GM12878 (cell line): ENCODE measurements at regions not wholly inside any gene's neighbourhood (a gene's known extent, or its start where the extent isn't known, plus 50 kb on each side); places are given as distances from the start of the nearest gene placed in this dataset.

Experiments used
- ATAC-seq: fragments of 200-7000 bp; cut with Tn5 transposase; 3 replicates; pipeline ENCODE4 v1.9.1; 2020; ENCODE audit warnings: mild to moderate bottlenecking, moderate library complexity
- BruUV-seq: library from RNA; stranded (reverse); fragments of 400-500 nt; replicated peaks from 2 replicates; lab custom pipeline; 2021; lab: Mats Ljungman, UMichigan
- CTCF ChIA-PET: fragments of 300-600 bp; sonication (Branson Sonifier 250); formaldehyde crosslinking; extraction: SDS; loops from one replicate; lab custom pipeline; 2021; ENCODE audit warnings: inconsistent platforms; lab: Yijun Ruan, JAX
- POLR2A ChIA-PET: fragments of 350-600 bp; formaldehyde crosslinking; extraction: SDS; loops from one replicate; lab custom pipeline; 2021; ENCODE audit warnings: inconsistent platforms; lab: Charles Lee
- RAD21 ChIA-PET: fragments of 300-600 bp; sonication (Branson Sonifier 250); formaldehyde crosslinking; loops from one replicate; lab custom pipeline; 2023; ENCODE audit warnings: antibody characterized with exemption; ENCODE audit not compliant: unreplicated experiment; lab: Charles Lee
- SMC1A ChIA-PET: fragments of 300-600 bp; sonication (Branson Sonifier 250); formaldehyde crosslinking; loops from one replicate; lab custom pipeline; 2023; ENCODE audit not compliant: unreplicated experiment, uncharacterized antibody; lab: Charles Lee
- DNase-seq: peaks from one replicate; pipeline ENCODE4 v3.0.0-alpha.2; 2011; ENCODE audit warnings: low read depth, low spot score
- FAIRE-seq: peaks from 3 replicates; lab custom pipeline; 2011; peaks lifted over from hg19 to GRCh38; lab: Jason Lieb, UNC
- H2AFZ ChIP-seq: 2 replicates; pipeline ENCODE4 v1.6.0; 2011; ENCODE audit warnings: low read depth, low read length, control low read depth; ENCODE audit not compliant: control insufficient read depth
- H3K27ac ChIP-seq: 2 replicates; pipeline ENCODE4 v1.5.1; 2011; ENCODE audit warnings: control low read depth; ENCODE audit not compliant: control insufficient read depth, insufficient read depth
- H3K27me3 ChIP-seq, 2 experiments: replicated peaks in 1 of 2; 2 replicates each; pipeline versions ENCODE4 v1.6.0 to v1.6.1; 2011; ENCODE audit warnings: low read length in 1 of 2; ENCODE audit not compliant: control insufficient read depth in 2 of 2, insufficient read depth in 2 of 2
- H3K36me3 ChIP-seq, 2 experiments: 2 replicates each; pipeline ENCODE4 v1.5.1; 2011; ENCODE audit warnings: low read length in 1 of 2; ENCODE audit not compliant: control insufficient read depth in 2 of 2, insufficient read depth in 2 of 2
- H3K4me1 ChIP-seq: 2 replicates; pipeline ENCODE4 v1.6.1; 2011; ENCODE audit warnings: mild to moderate bottlenecking, low read length, moderate library complexity, mixed read lengths; ENCODE audit not compliant: control insufficient read depth, insufficient read depth
- H3K4me2 ChIP-seq: 2 replicates; pipeline ENCODE4 v1.6.0; 2011; ENCODE audit warnings: control low read depth; ENCODE audit not compliant: control insufficient read depth, insufficient read depth
- H3K4me3 ChIP-seq: fragments of 200-600 bp; sonication (generic); 2 replicates; pipeline ENCODE4 v1.5.1; 2016
- H3K79me2 ChIP-seq: 2 replicates; pipeline ENCODE4 v1.6.0; 2011; ENCODE audit warnings: low read length; ENCODE audit not compliant: control insufficient read depth, insufficient read depth
- H3K9ac ChIP-seq: 2 replicates; pipeline ENCODE4 v1.8.0; 2011; ENCODE audit warnings: low read length, control low read depth, mixed read lengths; ENCODE audit not compliant: control insufficient read depth, insufficient read depth
- H3K9me3 ChIP-seq: replicated peaks from 3 replicates; pipeline ENCODE4 v1.5.1; 2011; ENCODE audit warnings: mild to moderate bottlenecking, low read length; ENCODE audit not compliant: control insufficient read depth, insufficient read depth
- H4K20me1 ChIP-seq: 2 replicates; pipeline ENCODE4 v1.6.0; 2011; ENCODE audit not compliant: control insufficient read depth, insufficient read depth
- BHLHE40 ChIP-seq, 2 experiments: fragments of 450-650 bp in 1 of 2; IDR thresholded peaks; 2 replicates each; pipeline ENCODE4 v1.6.1; 2011 to 2017; ENCODE audit warnings: low read depth in 2 of 2, borderline replicate concordance in 1 of 2, improper control_type of control experiment in 1 of 2, low read length in 1 of 2, mild to moderate bottlenecking in 1 of 2
- BMI1 ChIP-seq: fragments of 450-650 bp; IDR thresholded peaks from 2 replicates; pipeline ENCODE4 v1.6.1; 2016; ENCODE audit warnings: mild to moderate bottlenecking, moderate library complexity, borderline replicate concordance
- CHD1 ChIP-seq: IDR thresholded peaks from 2 replicates; pipeline ENCODE4 v1.6.1; 2012; ENCODE audit warnings: low read depth, low read length, improper control_type of control experiment
- IKZF1 ChIP-seq: fragments of 450-650 bp; conservative IDR thresholded peaks from 2 replicates; pipeline ENCODE4 v1.6.1; 2017; ENCODE audit warnings: antibody characterized with exemption, mild to moderate bottlenecking
- NR2C2 ChIP-seq: IDR thresholded peaks from 2 replicates; pipeline ENCODE4 v1.6.1; 2011; ENCODE audit warnings: borderline replicate concordance, low read depth; ENCODE audit not compliant: control insufficient read depth, insufficient read length
- NR2F1 ChIP-seq: fragments of 450-650 bp; conservative IDR thresholded peaks from 2 replicates; pipeline ENCODE4 v1.6.1; 2017; ENCODE audit warnings: mild to moderate bottlenecking
- POLR2AphosphoS5 ChIP-seq: IDR thresholded peaks from 2 replicates; pipeline ENCODE4 v1.6.1; 2011; ENCODE audit warnings: mild to moderate bottlenecking, low read length, inconsistent platforms
- RAD21 ChIP-seq: IDR thresholded peaks from 2 replicates; pipeline ENCODE4 v1.6.1; 2011; ENCODE audit warnings: mild to moderate bottlenecking, low read depth, low read length, moderate library complexity; ENCODE audit not compliant: insufficient read depth
- SMAD1 ChIP-seq: fragments of 450-650 bp; IDR thresholded peaks from 2 replicates; pipeline ENCODE4 v1.6.1; 2018; ENCODE audit warnings: mild to moderate bottlenecking, low read depth; ENCODE audit not compliant: partially characterized antibody
- SP1 ChIP-seq: IDR thresholded peaks from one replicate; pipeline ENCODE4 v1.6.1; 2011; ENCODE audit warnings: low read depth, low read length
- SPI1 ChIP-seq: IDR thresholded peaks from 2 replicates; pipeline ENCODE4 v1.6.1; 2011; ENCODE audit warnings: low read depth, mild to moderate bottlenecking, low read length, moderate library complexity, borderline replicate concordance; ENCODE audit not compliant: insufficient read depth
- SREBF2 ChIP-seq: IDR thresholded peaks from 2 replicates; pipeline ENCODE4 v1.6.1; 2012; ENCODE audit warnings: mild to moderate bottlenecking, low read length
- TAF1 ChIP-seq: IDR thresholded peaks from 2 replicates; pipeline ENCODE4 v1.6.1; 2011; ENCODE audit warnings: mild to moderate bottlenecking, low read depth, low read length, borderline replicate concordance
- TARDBP ChIP-seq: IDR thresholded peaks from 2 replicates; pipeline ENCODE4 v1.6.1; 2016; ENCODE audit warnings: borderline replicate concordance
- WRNIP1 ChIP-seq: IDR thresholded peaks from 2 replicates; pipeline ENCODE4 v1.6.1; 2011; ENCODE audit warnings: low read depth, low read length, improper control_type of control experiment, borderline replicate concordance
- ZNF24 ChIP-seq: fragments of 450-650 bp; IDR thresholded peaks from 2 replicates; pipeline ENCODE4 v1.6.1; 2017; ENCODE audit warnings: antibody characterized with exemption, mild to moderate bottlenecking
- WGBS: methylation state at CpG from one replicate; pipeline ENCODE4 v1.1.6; 2016; ENCODE audit warnings: low lambda C conversion rate; ENCODE audit not compliant: insufficient replicate concordance, insufficient coverage; ENCODE audit errors: missing lambda C conversion rate; 5-methylcytosine and 5-hydroxymethylcytosine counted together
- in situ Hi-C: fragments of 300-500 bp; cut with MboI; formaldehyde crosslinking; loops from 9 replicates; pipeline ENCODE4 v1.14.3; 2018; ENCODE audit warnings: mixed read lengths
- intact Hi-C: fragments of 100-400 bp; cut with micrococcal nuclease; formaldehyde crosslinking; loops from one replicate; pipeline ENCODE4 v1.14.2; 2022; ENCODE audit not compliant: unreplicated experiment
- TF ChIP-seq, protein P1 (sequence below): IDR thresholded peaks from 2 replicates; pipeline ENCODE4 v1.6.1; 2011; ENCODE audit warnings: mild to moderate bottlenecking, low read depth, low read length, moderate library complexity; ENCODE audit not compliant: insufficient replicate concordance
- TF ChIP-seq, protein P2 (sequence below): IDR thresholded peaks from 2 replicates; pipeline ENCODE4 v1.6.1; 2012; ENCODE audit warnings: low read depth, low read length, improper control_type of control experiment
- TF ChIP-seq, protein P3 (sequence below): fragments of 450-650 bp; IDR thresholded peaks from 2 replicates; pipeline ENCODE4 v1.6.1; 2017; ENCODE audit warnings: low read depth, mild to moderate bottlenecking, moderate library complexity
- TF ChIP-seq, protein P4 (sequence below): IDR thresholded peaks from 2 replicates; pipeline ENCODE4 v1.6.1; 2011; ENCODE audit warnings: borderline replicate concordance, low read depth, mild to moderate bottlenecking, moderate library complexity, mixed read lengths, low read length; ENCODE audit not compliant: insufficient read depth; ENCODE audit errors: extremely low read length

DNA sequence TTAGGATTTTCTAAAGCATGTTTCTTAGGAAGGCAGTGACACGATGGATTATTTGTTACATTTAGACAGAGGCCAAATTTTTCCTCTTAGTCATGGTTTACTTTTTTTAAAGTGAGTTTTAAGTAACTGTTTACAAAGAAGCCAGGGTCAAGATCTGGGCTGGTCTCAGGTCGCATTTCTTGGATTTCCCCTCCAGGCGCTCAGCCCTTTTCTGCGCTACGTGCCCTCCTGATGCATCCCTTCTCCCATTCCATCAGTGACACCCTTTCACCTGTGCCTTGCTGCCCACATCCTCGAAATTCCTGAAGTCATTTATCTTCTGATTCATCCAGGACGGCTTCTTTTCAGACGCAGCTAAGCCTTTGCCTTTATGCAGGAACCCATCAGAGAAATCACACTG lies 330.3 kb downstream of the IRX1 start (continued):
- TF ChIP-seq BHLHE40 (IDR thresholded peaks at IDR 0.05; ENCODE audit: borderline replicate concordance in 1 of 2, low read depth in 2 of 2, low read length in 1 of 2) (no peak), IKZF1 (no peak), CHD1 (no peak), SMAD1 (no peak)
- TF ChIP-seq, protein P1, sequence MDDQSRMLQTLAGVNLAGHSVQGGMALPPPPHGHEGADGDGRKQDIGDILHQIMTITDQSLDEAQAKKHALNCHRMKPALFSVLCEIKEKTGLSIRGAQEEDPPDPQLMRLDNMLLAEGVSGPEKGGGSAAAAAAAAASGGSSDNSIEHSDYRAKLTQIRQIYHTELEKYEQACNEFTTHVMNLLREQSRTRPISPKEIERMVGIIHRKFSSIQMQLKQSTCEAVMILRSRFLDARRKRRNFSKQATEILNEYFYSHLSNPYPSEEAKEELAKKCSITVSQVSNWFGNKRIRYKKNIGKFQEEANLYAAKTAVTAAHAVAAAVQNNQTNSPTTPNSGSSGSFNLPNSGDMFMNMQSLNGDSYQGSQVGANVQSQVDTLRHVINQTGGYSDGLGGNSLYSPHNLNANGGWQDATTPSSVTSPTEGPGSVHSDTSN = no peak

DNA sequence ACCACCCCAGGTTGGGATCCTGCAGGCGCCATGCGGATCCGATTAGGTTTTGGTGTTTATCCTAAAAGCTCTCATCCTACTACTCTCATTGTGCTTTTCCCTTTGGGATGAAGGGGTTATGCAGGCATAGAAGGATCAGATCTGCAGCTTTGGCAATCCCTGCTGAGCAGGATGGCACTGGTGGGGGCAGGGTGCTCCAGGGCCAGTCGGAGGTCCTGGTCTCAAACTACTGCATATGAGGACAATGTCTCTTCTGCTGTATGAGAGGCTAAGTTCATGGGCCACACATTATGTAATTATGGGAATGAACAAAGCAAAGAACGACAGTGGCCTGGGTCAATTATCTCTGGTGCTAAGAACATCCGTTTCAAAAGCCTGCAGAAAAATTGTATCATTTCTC lies 334.2 kb downstream of the IRX1 start:
- H3K9ac ChIP-seq = no peak overlapping the region
- POLR2A ChIA-PET = no interaction called here
- TF ChIP-seq TARDBP (no peak), SPI1 (no peak), POLR2AphosphoS5 (no peak), RAD21 (no peak), NR2C2 (no peak), NR2F1 (no peak), SP1 (no peak), ZNF24 (no peak), SREBF2 (no peak), BMI1 (no peak), TAF1 (no peak), WRNIP1 (no peak)
- TF ChIP-seq, protein P2, sequence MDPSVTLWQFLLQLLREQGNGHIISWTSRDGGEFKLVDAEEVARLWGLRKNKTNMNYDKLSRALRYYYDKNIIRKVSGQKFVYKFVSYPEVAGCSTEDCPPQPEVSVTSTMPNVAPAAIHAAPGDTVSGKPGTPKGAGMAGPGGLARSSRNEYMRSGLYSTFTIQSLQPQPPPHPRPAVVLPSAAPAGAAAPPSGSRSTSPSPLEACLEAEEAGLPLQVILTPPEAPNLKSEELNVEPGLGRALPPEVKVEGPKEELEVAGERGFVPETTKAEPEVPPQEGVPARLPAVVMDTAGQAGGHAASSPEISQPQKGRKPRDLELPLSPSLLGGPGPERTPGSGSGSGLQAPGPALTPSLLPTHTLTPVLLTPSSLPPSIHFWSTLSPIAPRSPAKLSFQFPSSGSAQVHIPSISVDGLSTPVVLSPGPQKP = no peak
- TF ChIP-seq, protein P3, sequence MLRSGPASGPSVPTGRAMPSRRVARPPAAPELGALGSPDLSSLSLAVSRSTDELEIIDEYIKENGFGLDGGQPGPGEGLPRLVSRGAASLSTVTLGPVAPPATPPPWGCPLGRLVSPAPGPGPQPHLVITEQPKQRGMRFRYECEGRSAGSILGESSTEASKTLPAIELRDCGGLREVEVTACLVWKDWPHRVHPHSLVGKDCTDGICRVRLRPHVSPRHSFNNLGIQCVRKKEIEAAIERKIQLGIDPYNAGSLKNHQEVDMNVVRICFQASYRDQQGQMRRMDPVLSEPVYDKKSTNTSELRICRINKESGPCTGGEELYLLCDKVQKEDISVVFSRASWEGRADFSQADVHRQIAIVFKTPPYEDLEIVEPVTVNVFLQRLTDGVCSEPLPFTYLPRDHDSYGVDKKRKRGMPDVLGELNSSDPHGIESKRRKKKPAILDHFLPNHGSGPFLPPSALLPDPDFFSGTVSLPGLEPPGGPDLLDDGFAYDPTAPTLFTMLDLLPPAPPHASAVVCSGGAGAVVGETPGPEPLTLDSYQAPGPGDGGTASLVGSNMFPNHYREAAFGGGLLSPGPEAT = no peak
- TF ChIP-seq, protein P4, sequence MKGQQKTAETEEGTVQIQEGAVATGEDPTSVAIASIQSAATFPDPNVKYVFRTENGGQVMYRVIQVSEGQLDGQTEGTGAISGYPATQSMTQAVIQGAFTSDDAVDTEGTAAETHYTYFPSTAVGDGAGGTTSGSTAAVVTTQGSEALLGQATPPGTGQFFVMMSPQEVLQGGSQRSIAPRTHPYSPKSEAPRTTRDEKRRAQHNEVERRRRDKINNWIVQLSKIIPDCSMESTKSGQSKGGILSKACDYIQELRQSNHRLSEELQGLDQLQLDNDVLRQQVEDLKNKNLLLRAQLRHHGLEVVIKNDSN = no peak
- intact Hi-C loops (no loop called here), in situ Hi-C loops (no loop called here)
- H3K27me3 ChIP-seq = no peaks in the 10 kb centered on the region
- H3K4me1 ChIP-seq = no peaks in the 10 kb centered on the region
- no peak overlapping the region for H3K27ac ChIP-seq
- DNase-seq (no peak), FAIRE-seq (no peak), ATAC-seq (no peak)
- no peaks in the 10 kb centered on the region; the same call in 2 of the 3 replicates for H3K9me3 ChIP-seq
- H3K36me3 ChIP-seq = no peaks in the 10 kb centered on the region
- SMC1A ChIA-PET = no interaction called here
- H2AFZ ChIP-seq = no peak overlapping the region
- RAD21 ChIA-PET = no interaction called here
- no TSS peak for BruUV-seq
- H3K79me2 ChIP-seq = no peaks in the 10 kb centered on the region
- H3K4me2 ChIP-seq = no peak overlapping the region
- CTCF ChIA-PET = no interaction called here
- H3K4me3 ChIP-seq = no peak overlapping the region
- WGBS = 51% methylated on average over 6 of the region's 6 CpGs
- H4K20me1 ChIP-seq = no peaks in the 10 kb centered on the region
